GM12865 (cell line): ENCODE measurements at regions not wholly inside any gene's neighbourhood (a gene's known extent, or its start where the extent isn't known, plus 50 kb on each side); places are given as distances from the start of the nearest gene placed in this dataset.
"Not testable (repeated sequence)": the region's sequence is repeated elsewhere in the genome, so short reads cannot be mapped to it uniquely, and the experiment has no call there.

Experiments
- DNase-seq: peaks from one replicate; pipeline ENCODE4 v3.0.0; 2010; ENCODE audit warnings: low read depth
- H3K4me3 ChIP-seq: 2 replicates; pipeline ENCODE4 v1.5.1; 2011; ENCODE audit warnings: mild to moderate bottlenecking, low read depth, low read length, control low read depth
- CTCF ChIP-seq: IDR thresholded peaks from 2 replicates; pipeline ENCODE4 v1.5.1; 2011; ENCODE audit warnings: low read length, control low read depth, low read depth, inconsistent platforms; ENCODE audit not compliant: insufficient read depth; ENCODE audit errors: missing control alignments

GRCh38 chr12:14201291-14201690 is 164.2 kb upstream of the ATF7IP start:
- TF ChIP-seq CTCF, result no peak
- no peak overlapping the region for H3K4me3 ChIP-seq
- DNase-seq, result no peak

GRCh38 chr12:14207905-14208551 is 157.5 kb upstream of the ATF7IP start:
- no peak overlapping the region for H3K4me3 ChIP-seq
- TF ChIP-seq CTCF, result no peak
- no peak for DNase-seq

DNA sequence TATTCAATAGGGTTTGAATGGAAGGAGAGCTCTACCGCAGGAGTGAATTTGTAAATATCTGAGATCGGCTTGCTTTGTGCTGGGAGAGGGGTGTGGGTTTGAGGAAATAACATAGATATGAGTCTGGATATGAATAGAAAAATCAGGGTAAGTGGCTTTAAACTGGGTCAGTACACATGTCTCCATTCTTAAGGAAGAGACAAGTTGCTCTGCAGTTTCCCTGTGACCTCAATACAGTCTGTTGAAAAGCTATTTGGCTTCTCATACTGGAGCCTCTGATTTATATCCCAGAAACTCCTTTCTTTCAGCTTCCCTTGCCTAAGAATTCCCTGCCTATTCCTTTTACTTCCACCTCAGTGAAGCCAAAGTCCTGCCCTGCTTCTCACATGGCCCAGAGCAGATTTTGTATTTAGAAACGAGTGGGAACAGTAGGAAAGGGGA is 153.5 kb upstream of the ATF7IP start:
- no peak for TF ChIP-seq CTCF
- no peak for DNase-seq
- no peak overlapping the region for H3K4me3 ChIP-seq

DNA sequence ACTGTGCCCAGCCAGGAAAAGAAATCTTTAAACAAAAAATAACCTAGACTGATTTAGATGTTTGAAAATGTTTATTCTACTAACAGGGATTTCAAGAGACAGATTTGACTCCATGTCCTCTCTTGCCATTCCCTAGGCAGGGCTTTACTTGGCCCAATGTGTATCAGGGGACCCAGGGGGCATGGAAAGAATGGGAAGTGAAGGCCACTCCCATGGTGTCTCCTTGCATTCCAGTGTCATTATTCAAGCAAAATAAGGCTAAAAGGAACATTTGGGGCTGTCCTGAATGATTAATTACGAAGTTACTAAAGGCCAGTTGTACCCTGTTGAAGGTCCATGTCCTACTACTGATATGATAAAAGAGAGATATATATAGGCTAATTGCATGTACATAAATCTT is 151.9 kb upstream of the ATF7IP start:
- no peak overlapping the region for H3K4me3 ChIP-seq
- no peak for DNase-seq
- no peak for TF ChIP-seq CTCF

GRCh38 chr12:14214495-14214894 is 151.0 kb upstream of the ATF7IP start:
- no peak overlapping the region for H3K4me3 ChIP-seq
- DNase-seq, result no peak
- no peak for TF ChIP-seq CTCF

- not testable (repeated sequence) for DNase-seq
- H3K4me3 ChIP-seq, result peak overlapping the region; percentile 58
These were observed 149.5 kb upstream of the ATF7IP start for GRCh38 chr12:14215949-14216348.

DNA sequence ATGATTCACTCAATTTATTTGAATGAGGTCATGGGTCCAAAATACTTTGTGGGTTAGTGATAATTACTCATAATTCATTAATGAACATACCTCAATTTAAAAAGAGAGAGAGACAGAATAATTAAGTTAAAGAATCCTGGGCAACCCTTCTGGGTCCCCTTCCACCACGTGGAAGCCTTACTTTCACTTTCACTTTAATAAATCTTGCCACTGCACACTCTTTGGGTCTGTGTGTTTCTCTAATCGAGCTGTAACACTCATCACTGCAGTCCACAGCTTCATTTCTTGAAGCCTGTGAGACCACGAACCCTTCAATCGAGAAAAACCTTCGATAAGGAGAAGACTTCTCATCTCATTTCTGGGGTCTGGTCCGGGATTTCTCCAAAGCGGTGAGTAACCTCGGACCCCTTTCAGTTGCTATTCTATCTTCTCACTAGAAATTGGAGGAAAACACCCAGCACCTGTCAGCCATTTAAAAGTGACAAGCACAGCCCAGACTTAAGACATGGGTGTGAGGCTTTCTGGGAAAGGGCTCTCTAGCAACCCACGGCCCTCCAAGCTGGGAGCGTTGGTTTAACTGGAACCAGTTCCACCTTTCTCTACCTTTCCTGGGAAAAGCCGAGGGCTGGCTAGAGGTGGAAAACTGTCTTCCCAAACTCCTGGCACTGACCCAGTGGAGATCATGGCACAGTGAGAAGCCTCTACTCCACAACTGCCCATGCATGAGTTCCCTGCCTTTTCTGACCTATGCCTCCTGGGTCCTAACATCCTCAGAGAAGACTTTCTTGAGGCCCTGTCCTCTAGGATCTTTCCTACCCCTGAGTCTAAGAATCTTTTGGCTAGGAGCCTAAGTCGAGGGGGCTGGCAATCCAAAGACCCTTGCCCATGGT is 148.8 kb upstream of the ATF7IP start:
- DNase-seq, result peak; percentile 46
- TF ChIP-seq CTCF, result no peak
- H3K4me3 ChIP-seq, result peak overlapping the region; percentile 58
